Left ventricle myocardium inferior (tissue), 1 donor: ENCODE measurements at regions not wholly inside any gene's neighbourhood (a gene's known extent, or its start where the extent isn't known, plus 50 kb on each side); places are given as distances from the start of the nearest gene placed in this dataset.

ENCODE experiments used
- DNase-seq: peaks from one replicate; pipeline ENCODE4 v3.0.0-alpha.2; 2020
- H3K27ac ChIP-seq: fragments of 200-600 bp; replicated peaks from 2 replicates; pipeline ENCODE4 v1.8.0; 2021
- H3K27me3 ChIP-seq: fragments of 200-600 bp; 2 replicates; pipeline ENCODE4 v1.8.0; 2021; ENCODE audit warnings: low read depth
- H3K36me3 ChIP-seq: fragments of 200-600 bp; 2 replicates; pipeline ENCODE4 v1.8.0; 2021
- H3K4me1 ChIP-seq: fragments of 200-600 bp; 2 replicates; pipeline ENCODE4 v1.8.0; 2021
- H3K4me3 ChIP-seq: fragments of 200-600 bp; 2 replicates; pipeline ENCODE4 v1.8.0; 2021; ENCODE audit warnings: mild to moderate bottlenecking, moderate library complexity
- H3K9me3 ChIP-seq: fragments of 200-600 bp; replicated peaks from 2 replicates; pipeline ENCODE4 v1.8.0; 2021
- CTCF ChIP-seq: fragments of 200-600 bp; IDR thresholded peaks from 2 replicates; pipeline ENCODE4 v1.8.0; 2021; ENCODE audit warnings: antibody characterized with exemption, mild to moderate bottlenecking, borderline replicate concordance
- intact Hi-C: fragments of 100-400 bp; cut with micrococcal nuclease; formaldehyde crosslinking; loops from one replicate; pipeline ENCODE4 v1.11.0; 2022
- donor health status: DM: no; HTN: yes; CAD: no; lungs with severe emphysema.

GRCh38 chr10:129360046-129360445 is 107.0 kb upstream of the MGMT start:
- intact Hi-C loops: no loop called here
- DNase-seq: no peak
- TF ChIP-seq CTCF: no peak
- no peaks in the 10 kb centered on the region for H3K36me3 ChIP-seq
- H3K4me3 ChIP-seq: no peak overlapping the region
- peaks cover 23% of the 10 kb centered on the region for H3K9me3 ChIP-seq
- no peaks in the 10 kb centered on the region for H3K27me3 ChIP-seq
- no peaks in the 10 kb centered on the region for H3K4me1 ChIP-seq
- H3K27ac ChIP-seq: no peak overlapping the region

GRCh38 chr10:129361676-129362376 is 105.2 kb upstream of the MGMT start:
- H3K4me3 ChIP-seq: no peak overlapping the region
- no peak for TF ChIP-seq CTCF
- H3K9me3 ChIP-seq: peaks cover 5% of the 10 kb centered on the region
- no peak for DNase-seq
- H3K27ac ChIP-seq: no peak overlapping the region
- H3K27me3 ChIP-seq: no peaks in the 10 kb centered on the region
- no peaks in the 10 kb centered on the region for H3K36me3 ChIP-seq
- intact Hi-C loops: no loop called here
- no peaks in the 10 kb centered on the region for H3K4me1 ChIP-seq

- Histone ChIP-seq H3K9me3 (no peaks in the 10 kb centered on the region), H3K36me3 (no peaks in the 10 kb centered on the region), H3K4me1 (no peaks in the 10 kb centered on the region), H3K27me3 (no peaks in the 10 kb centered on the region), H3K27ac (no peak overlapping the region), H3K4me3 (no peak overlapping the region)
- intact Hi-C loops: no loop called here
- TF ChIP-seq CTCF: no peak
- DNase-seq: no peak
Observed at GRCh38 chr10:129364949-129365348, 102.1 kb upstream of the MGMT start.

GRCh38 chr10:129365767-129366402 is 101.2 kb upstream of the MGMT start:
- H3K9me3 ChIP-seq: no peaks in the 10 kb centered on the region
- no peak for TF ChIP-seq CTCF
- intact Hi-C loops: no loop called here
- no peak for DNase-seq
- H3K27me3 ChIP-seq: no peaks in the 10 kb centered on the region
- no peak overlapping the region for H3K27ac ChIP-seq
- no peaks in the 10 kb centered on the region for H3K36me3 ChIP-seq
- no peaks in the 10 kb centered on the region for H3K4me1 ChIP-seq
- no peak overlapping the region for H3K4me3 ChIP-seq

- no peak for TF ChIP-seq CTCF
- Histone ChIP-seq H3K27me3 (no peaks in the 10 kb centered on the region), H3K36me3 (no peaks in the 10 kb centered on the region), H3K27ac (no peak overlapping the region), H3K9me3 (no peaks in the 10 kb centered on the region), H3K4me3 (no peak overlapping the region), H3K4me1 (no peaks in the 10 kb centered on the region)
- intact Hi-C loops: no loop called here
- DNase-seq: no peak
Observed at GRCh38 chr10:129366450-129366849, 100.6 kb upstream of the MGMT start.
